ENCODE measurements at regions not wholly inside any gene's neighbourhood (a gene's known extent, or its start where the extent isn't known, plus 50 kb on each side); places are given as distances from the start of the nearest gene placed in this dataset.

DNA sequence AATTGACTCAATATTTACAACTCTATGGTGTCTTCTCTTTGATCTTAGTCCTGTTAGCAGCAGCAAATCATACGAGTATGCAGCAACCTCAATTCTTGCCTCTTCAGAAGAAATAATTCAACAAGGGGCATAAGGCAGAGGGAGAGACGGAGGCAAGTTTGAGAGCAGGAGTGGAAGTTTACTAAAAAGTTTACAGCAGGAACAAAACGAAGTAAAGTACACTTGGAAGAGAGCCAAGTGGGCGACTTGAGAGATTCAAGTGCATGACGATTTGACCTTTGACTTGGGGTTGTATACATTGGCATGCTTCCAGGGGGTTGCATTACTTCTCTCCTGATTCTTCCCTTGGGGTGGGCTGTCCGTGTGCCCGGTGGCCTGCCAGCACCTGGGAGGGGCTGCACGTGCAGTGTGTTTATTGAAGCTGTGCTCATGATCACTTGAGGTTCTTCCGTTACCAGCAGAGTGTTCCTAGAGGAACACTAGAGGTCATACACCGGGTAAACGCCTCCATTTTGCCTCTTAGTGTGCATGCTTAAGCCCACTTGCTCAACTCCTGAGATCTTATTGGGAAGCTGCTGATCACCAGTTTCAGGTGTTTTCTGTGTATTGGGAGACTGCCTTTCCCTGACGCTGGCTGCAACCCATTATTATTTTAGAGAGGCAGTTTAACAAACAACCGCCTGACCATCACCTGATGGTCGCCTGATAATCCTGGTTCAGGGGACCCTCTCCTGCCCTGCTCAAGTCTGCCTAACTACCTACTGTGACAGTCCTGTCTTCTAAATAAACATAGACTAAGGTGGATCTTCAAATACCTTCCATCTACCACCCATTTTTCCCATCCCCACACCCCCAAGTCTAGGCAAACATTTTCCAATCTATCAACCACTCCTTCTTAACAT lies 172.4 kb upstream of the MYLIP start:
- Mint-ChIP-seq H3K4me1 (peaks cover 22 to 42% of the 10 kb centered on the region in 2 experiments), H3K27ac (no peak overlapping the region), H3K36me3 (ENCODE audit: insufficient read depth in 1 of 3, low read depth in 3 of 3) (peaks cover 7 to 19% (median 16%) of the 10 kb centered on the region in 3 experiments; a peak in 6 of 7 replicates), H3K4me3 (no peak overlapping the region), H3K27me3 (ENCODE audit: low read depth) (no peaks in the 10 kb centered on the region), H3K9me3 (peaks cover 15 to 19% of the 10 kb centered on the region in 2 experiments)
- Histone ChIP-seq H2BK20ac (ENCODE audit: low read depth, low read length, poor library complexity, severe bottlenecking) (no peak overlapping the region), H3K27ac (ENCODE audit: insufficient read length, low read depth, low read length) (no peak overlapping the region), H3K79me2 (ENCODE audit: insufficient read depth, low read length) (no peaks in the 10 kb centered on the region), H3K79me1 (ENCODE audit: insufficient read depth, low read depth, low read length, poor library complexity, severe bottlenecking) (no peaks in the 10 kb centered on the region), H4K8ac (replicated peaks; ENCODE audit: insufficient read length, low read depth, low read length) (no peak overlapping the region), H3T11ph (ENCODE audit: low read length) (no peak overlapping the region), H2AK5ac (ENCODE audit: insufficient read length, low read length) (no peak overlapping the region), H3K27me3 (ENCODE audit: insufficient read depth, low read length) (no peaks in the 10 kb centered on the region), H2BK5ac (ENCODE audit: insufficient read length, low read length) (no peak overlapping the region), H3K4ac (ENCODE audit: low read depth, low read length) (no peak overlapping the region), H2BK120ac (ENCODE audit: low read depth, low read length, poor library complexity, severe bottlenecking) (no peak overlapping the region), H4K91ac (ENCODE audit: insufficient read length, low read depth, low read length) (no peak overlapping the region), H4K5ac (ENCODE audit: insufficient read length, low read depth, low read length) (no peak overlapping the region), H2BK12ac (ENCODE audit: insufficient read length, low read depth, low read length) (no peak overlapping the region), H3K56ac (ENCODE audit: insufficient read length, low read depth, low read length) (no peak overlapping the region), H2BK15ac (ENCODE audit: low read depth, low read length) (no peak overlapping the region), H3K9ac (ENCODE audit: extremely low read depth, insufficient read length, low read length) (no peak overlapping the region), H3K23me2 (ENCODE audit: insufficient read length, low read depth, low read length, poor library complexity, severe bottlenecking) (no peaks in the 10 kb centered on the region), H4K20me1 (ENCODE audit: control insufficient read depth, insufficient read depth, insufficient read length) (no peaks in the 10 kb centered on the region), H3K4me1 (ENCODE audit: insufficient read depth, low read length) (peaks cover 5% of the 10 kb centered on the region; the same call in 1 of the 2 replicates), H2AFZ (ENCODE audit: low read length) (no peak overlapping the region), H3K4me2 (ENCODE audit: insufficient read depth, insufficient read length, low read length) (no peak overlapping the region), H3K23ac (ENCODE audit: insufficient read length, low read depth, low read length) (no peak overlapping the region), H3K14ac (ENCODE audit: insufficient read depth, low read length) (no peak overlapping the region), H3K9me3 (ENCODE audit: control insufficient read depth, low read depth, low read length) (peaks cover 9% of the 10 kb centered on the region), H3K18ac (ENCODE audit: insufficient read length, low read depth, low read length) (no peak overlapping the region)
- TF ChIP-seq, protein P1, sequence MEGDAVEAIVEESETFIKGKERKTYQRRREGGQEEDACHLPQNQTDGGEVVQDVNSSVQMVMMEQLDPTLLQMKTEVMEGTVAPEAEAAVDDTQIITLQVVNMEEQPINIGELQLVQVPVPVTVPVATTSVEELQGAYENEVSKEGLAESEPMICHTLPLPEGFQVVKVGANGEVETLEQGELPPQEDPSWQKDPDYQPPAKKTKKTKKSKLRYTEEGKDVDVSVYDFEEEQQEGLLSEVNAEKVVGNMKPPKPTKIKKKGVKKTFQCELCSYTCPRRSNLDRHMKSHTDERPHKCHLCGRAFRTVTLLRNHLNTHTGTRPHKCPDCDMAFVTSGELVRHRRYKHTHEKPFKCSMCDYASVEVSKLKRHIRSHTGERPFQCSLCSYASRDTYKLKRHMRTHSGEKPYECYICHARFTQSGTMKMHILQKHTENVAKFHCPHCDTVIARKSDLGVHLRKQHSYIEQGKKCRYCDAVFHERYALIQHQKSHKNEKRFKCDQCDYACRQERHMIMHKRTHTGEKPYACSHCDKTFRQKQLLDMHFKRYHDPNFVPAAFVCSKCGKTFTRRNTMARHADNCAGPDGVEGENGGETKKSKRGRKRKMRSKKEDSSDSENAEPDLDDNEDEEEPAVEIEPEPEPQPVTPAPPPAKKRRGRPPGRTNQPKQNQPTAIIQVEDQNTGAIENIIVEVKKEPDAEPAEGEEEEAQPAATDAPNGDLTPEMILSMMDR (conservative IDR thresholded peaks at IDR 0.05) = no peak
- no CpG with 5 or more reads among the region's 14 CpGs for WGBS (ENCODE audit: extremely low coverage, insufficient read length, low lambda C conversion rate)
- DNase-seq = no peak
